HG03108 (cell line): ENCODE measurements at regions not wholly inside any gene's neighbourhood (a gene's known extent, or its start where the extent isn't known, plus 50 kb on each side); places are given as distances from the start of the nearest gene placed in this dataset.
A peak's percentile ranks its signal among the peaks of the same experiment; 100 is the strongest.
"Not testable (repeated sequence)": the region's sequence is repeated elsewhere in the genome, so short reads cannot be mapped to it uniquely, and the experiment has no call there.

Source experiments
- ATAC-seq: cut with Tn5 transposase; IDR thresholded peaks from one replicate; pipeline ENCODE4 v1.9.1; 2021; ENCODE audit warnings: moderate library complexity; ENCODE audit not compliant: unreplicated experiment

DNA sequence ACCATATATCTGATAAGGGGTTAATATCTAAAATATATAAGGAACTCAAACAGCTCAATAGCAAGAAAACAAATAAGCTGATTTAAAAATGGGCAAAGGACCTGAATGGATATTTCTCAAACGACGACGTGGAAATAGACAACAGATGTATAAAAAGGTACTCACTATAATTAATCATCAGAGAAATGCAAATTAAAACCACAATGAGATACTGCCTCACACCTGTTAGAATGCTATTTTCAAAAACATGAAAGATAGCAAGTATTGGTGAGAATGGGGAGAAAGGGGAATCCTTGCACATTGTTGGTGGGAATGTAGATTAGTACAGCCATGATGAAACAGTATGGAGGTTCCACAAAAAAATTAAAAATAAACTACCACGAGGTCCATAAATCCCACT is 163.2 kb downstream of the DKK1 start:
- no peak for ATAC-seq

DNA sequence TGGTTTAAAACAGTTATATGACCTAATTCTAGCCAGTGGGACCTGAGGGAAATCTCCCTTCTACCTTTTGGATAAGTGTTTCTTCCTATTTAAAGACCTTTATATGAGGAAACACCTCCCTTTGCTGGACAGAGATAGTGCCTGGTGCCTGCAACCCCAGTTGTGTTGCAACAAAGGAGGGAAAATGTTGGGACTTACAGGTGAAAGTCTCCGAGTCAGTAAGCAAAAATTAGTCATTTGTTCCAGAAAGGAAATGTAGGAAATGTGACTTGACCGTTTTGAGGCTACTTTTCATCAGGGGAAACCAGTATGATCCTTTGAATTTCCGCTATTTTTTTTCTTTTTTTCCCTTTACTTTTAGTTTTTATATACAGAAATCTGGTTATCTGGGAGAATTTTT is 165.5 kb downstream of the DKK1 start:
- no peak for ATAC-seq

DNA sequence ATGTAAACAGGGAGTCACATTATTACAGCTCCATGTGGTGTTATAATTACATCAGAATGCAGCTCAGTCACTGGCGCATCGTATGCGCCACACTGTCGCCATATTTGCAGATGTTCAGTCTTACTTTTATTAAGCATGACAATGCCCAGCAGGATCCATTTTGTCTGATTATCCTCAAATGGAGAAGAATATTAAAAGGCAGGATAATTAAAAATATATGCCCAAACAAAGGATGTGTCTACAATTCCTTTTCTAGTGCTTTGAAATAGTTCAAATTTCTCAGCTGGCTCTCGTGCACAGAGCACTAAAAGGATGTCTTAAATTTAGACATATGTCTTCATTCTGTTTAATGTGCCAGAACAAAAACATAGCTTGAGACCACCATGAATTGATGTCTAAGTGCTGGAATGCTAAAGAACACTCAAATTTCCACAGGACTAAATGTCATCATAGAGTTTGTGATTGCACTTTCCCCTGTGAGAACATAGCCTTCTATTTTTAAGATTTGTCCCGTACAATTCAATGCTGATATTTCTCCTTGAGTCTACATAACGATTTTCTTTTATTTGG is 168.0 kb downstream of the DKK1 start:
- ATAC-seq, result no peak

DNA sequence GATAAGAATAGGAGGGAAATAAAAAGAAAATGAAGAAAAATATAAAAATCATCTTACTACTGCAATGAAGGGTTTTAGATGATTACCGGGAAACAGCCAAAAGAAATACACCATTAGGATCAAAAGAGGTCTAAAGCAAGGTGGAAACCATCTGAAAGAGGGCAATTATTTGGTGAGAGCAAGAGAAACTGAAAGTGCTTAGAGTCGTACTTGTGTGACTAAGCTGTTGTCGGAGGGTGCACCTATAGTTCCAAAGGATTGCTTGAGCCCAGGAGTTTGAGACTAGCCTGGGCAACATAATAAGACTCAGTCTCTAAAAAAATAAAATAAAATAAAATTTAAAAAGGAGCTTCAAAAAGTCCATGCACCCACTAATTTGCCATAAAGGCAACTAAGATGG is 169.5 kb downstream of the DKK1 start:
- ATAC-seq, result peak; percentile 49

DNA sequence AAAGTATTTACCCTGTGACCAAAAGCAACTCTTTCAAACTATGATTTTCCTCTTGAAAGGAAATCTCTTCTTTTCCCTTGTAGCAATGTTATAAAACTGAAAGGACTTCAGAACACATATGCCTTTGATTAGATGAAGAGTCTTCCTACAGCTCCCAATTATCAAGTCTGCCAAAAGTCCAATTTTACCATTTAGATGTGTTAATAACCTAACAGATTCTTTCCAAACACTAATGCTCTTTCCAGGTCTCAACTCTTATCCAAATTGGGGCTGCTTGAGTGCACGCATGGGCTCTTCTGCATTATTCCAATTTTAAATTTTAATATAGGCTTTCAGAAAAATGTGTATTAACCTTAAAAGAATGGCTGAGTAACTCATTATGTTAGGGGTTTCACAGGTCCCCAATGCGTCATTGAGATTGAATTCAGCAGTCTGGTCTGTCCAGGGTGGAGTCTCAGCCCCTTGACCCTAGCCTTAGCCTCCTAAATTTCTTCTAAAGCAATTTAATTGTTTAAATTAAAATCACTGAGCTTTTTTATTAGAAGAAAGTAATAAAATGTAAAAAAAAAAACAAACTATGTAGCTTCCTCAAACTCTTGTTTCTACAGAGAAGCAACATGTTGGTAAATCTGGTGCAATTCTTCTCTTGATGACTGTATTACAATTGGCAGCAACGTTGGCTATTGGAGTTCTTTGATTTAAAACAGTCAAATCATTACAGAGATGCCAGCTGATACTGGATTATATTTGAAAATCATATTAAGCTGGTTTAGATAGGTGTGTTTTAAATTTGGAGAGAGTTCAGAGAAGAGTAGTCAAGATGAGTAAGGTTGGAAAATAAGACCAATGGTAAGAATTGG is 170.4 kb downstream of the DKK1 start:
- no peak for ATAC-seq

DNA sequence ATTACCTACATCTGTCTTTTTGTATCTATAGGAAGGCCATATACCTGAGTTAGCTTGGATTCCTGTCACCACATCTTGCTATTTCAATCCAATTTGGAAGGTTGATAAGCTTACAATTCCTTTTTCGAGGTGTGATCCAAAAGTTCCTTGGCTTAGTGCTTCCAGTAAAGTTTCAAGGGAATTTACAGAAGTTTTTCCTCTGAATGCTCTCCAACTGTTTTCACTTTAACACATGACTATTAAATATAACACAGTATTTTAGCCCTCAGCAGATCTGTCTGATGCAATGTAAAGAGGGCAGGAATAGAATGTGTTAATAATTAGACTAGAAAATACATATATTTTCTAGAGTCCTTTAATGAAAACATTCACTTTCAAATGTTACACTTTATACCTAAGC is 171.4 kb downstream of the DKK1 start:
- no peak for ATAC-seq

DNA sequence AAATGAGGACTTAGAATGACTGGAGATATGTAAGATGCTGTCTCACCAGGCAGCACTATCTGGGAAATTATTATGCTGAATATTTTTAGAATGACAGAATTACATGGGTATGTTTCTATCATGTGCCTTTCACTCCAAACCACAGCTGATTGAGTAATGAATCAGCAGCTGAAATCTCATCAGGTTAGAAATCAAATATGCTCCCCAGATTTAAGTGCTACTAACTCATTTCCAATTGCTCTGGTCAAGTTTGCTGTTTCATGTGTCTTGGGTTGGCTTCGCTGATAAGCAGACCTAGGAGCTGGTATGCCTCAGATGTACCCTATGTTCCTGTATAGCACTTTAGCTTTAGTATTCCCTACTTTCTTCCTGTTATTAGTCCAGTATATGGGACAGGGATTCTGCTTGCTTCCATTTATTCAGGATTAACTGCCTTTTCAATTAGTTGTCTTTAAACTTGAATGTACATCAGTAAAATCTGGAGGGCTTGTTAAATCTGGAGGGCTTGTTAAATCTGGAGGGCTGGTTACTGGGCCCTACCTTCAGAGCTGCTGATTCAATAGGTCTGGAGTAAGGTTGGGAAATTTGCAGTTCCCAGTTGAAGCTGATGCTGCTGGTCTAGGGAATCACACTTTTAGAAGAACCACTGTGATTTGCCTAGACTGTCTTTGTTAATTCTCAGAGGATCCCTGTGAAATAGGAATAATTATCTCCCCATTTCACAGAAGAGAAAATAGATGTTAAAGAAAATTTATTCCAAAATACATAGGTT is 172.9 kb downstream of the DKK1 start:
- no peak for ATAC-seq

DNA sequence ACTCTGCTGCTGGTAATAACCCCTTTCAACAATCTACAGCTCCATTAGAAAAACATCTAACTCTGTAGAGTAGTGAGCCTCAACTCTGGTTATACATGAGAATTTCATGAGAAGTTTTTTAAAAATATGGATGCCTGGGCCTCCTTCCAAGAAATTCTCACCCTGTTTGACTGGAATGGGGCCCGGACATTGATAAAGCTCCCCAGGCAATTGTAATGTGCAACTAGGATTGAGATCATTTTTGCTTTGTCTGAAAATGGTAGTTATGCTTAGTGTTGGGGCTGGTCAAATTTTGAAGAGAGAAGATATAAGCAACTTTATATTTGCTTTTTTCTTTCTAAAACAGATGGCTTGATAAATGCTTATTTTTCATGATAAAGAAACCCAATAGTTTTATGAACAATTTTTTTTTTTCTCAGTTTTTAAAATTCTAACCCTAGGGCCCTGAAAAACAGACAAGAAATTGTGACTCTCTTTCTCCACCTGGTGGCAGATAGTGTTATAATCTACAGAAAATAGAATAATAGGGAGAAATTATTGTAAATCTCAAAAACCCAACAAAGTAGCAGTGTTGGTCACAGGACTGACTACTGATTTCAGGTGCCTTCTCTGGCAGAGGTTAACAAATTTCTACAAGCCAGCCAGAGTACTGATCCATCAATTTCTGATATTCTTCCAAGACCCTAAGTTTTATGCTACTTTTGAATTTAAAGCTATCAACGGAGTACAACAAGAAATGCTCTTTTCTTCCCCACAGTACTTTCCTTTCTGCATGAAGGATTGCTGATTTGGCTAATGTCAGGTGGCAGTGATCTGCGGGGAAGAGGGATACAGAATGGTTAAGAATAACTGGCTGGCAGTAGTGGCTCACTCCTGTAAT is 174.8 kb downstream of the DKK1 start:
- ATAC-seq, result no peak

DNA sequence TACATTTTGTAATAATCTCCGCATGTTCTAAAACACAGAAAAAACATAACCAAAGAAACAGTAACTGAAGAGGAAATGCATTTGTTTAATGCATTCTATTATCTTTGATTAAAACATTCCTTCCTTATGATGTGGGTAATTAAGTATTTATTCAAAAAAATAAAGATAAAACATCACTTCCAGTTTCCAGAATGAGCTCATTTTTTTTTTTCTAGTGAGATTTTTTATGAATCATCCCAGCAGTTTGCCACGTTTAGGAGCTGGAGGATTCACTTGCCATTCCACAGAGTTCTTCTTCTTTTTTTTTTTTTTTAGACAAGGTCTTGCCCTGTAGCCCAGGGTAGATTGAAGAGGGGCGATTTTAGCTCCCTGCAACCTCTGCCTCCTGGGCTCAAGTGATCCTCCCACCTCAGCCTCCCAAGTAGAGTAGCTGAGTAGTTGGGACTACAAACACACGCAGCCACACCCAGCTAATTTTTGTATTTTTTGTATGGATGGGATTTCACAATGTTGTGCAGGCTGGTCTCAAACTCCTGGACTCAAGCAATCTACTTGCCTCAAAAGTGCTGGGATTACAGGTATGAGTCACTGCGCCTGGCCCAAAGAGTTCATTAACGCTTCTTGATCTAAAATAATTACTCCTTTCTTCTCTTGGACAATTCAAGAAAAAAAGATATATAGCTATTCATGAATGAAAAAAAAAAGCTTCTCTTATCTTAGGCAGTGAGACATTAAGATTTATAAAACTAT is 177.3 kb downstream of the DKK1 start:
- ATAC-seq, result no peak

DNA sequence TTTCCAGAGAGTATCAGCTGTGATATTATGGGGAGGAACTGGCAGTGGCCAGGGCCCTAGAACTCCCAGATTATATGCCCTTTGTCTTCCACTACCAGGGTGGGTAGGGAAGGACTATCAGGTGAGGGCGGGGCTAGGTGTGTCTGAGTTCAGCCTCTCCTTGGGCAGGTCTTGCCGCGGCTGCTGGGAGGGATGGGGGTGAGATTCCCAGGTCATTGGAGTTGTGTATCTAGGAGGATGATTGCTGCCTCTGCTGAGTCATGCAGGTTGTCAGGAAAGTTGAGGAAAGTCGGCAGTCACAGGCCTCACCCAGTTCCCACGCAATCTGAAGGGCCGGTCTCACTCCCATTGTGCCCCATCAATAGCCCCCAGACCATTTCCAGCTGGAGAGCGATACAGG is 185.2 kb downstream of the DKK1 start:
- ATAC-seq, result no peak

DNA sequence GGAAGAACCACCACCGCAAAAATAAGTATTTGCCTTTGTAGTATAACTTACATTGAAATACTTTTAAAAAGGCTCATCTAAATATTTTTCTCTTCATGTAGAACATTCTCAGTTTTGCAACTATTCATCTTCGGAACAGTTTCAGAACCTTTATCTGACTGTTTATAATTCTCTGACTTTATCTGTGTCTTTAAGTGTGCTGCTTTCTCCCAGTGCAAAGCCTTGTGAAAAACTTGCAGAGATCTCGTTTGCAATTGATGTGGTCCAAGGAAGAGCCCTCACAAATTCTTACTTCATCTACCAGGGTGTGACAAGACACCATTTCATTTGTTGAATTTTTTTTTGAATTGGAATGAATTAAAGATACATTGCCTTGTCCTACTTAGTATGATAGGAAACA is 186.4 kb downstream of the DKK1 start:
- ATAC-seq, result no peak

DNA sequence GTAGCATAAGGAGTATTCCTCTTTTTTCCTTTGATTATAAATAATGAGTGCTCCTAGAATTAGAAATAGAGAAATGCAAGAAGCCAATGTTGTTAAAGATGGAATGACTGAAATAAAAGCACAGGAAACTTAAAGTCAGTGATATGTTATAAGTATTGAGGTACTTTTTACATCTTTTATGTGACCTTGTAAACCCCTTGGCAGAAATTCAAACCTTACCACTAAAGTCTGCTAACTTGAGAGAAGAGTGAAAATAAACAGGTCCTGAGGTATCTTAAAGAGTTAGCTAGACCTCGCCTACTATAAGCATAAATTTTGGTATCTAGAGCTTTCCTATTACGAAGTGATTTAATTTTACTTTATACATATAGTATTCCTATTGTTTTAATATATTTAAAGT is 188.2 kb downstream of the DKK1 start:
- ATAC-seq, result no peak

DNA sequence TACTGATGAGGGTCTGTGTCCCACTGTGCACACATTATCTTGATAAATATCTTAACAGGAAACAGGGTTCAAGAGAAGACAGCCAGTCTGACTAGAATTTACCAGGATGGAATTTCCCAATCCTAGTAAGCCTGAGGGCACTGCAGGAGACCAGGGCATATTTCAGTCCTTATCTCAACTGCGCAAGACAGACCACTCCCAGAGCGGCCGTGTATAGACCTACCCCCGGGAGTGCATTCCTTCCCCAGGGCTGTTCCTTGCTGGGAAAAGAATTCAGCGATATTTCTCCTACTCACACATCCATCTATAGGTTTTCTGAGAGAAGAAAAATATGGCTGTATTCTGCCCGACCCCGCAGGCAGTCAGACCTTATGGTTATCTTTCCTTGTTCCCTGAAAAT is 191.3 kb downstream of the DKK1 start:
- ATAC-seq, result not testable (repeated sequence)

DNA sequence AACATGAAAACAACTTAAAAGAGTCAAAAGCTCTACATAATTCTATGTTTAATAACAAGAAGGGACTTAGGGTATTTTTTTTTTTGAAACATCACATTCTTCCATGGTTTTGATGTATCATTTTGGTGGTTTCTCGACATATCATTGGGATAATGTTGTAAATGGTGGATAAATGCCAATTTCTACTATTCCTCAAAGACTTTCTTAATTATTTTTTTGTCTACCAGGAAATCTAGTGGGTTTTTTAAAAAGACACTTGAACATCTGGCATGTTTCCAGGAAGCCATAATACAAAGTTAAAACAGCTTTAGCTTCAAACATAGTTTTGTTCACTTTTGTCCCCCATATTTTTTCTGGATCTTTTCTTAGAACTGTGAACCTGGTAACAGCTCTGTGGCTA is 200.4 kb downstream of the DKK1 start:
- no peak for ATAC-seq

DNA sequence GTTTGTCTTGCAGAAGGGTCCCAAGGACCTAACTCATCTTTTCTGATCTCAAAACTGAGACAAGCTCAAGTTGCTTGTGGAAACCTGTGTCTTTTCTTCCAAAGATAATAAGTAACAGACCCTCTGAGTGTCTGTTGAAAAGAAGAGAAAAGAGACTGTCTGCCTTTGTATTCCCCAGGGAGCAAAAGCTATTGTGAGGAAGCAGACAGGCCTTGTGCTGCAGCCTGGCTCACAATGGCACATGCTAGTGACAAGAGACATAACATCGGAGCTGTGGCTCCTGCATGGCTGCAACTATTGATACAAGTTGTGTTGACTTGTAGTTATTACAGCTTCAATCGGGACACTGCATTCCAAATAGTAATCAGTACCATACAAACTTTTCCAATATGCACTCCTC is 202.9 kb downstream of the DKK1 start:
- ATAC-seq, result no peak

DNA sequence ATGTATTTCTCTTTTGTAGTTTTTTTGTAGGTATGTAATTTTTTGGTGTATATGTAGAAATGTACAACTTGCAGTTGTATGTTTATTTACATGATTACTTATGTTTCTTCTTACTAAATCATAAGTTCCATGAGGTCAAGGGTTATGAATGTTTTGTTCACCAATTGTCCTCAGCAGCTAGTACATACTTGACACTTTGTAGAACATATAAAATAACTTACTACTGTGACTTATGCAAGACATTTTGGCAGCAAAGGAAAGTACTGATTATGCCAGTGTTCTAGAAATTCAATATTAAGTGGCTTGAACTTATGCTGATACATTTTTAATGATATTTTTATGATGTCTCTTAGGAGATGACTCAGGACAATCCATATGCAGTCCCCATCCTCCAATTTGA is 209.6 kb downstream of the DKK1 start:
- no peak for ATAC-seq

DNA sequence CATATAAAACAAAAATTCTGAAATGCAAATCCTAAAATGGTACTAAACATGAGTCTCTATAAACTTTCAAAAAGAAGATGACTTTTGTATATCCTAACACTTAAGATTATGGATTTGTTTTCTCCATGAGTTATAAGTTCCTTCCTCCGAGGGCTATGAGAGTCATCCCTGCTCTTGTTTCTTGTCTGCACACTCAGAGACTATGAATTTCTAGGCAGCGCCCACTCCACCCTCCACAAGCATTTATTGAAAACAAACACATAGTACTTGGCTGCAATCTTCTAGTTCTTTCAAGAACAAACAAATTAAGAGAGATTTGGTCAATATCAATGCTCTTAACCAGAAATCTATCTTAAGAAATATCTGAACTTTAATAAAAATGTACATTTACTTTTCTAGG is 211.7 kb downstream of the DKK1 start:
- no peak for ATAC-seq

DNA sequence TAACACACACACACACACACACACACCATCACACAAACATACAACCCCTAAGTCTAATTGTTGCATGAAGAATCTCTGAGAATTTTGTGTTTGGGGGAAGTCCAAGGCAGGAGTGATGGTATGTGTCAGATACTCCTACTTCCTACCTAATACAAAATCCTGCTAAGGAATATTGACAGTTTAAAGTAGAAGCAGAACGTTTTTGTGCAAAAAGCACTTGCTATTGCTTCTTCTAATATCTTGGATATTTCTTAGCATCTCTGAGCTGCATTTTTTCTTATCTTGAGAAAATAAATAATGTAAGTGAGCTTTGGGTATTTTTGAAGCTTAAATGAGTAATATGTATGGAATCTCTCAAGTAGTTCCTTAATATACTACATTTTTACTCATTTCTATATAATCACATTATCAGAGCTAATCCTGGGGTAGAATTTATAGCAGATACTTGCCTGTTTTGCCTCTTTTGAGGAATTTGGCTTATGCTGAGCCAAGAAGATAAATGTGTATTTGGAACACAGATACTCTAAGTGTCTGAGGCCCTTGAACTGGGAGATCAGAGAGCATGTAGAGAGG is 212.3 kb downstream of the DKK1 start:
- ATAC-seq, result no peak

DNA sequence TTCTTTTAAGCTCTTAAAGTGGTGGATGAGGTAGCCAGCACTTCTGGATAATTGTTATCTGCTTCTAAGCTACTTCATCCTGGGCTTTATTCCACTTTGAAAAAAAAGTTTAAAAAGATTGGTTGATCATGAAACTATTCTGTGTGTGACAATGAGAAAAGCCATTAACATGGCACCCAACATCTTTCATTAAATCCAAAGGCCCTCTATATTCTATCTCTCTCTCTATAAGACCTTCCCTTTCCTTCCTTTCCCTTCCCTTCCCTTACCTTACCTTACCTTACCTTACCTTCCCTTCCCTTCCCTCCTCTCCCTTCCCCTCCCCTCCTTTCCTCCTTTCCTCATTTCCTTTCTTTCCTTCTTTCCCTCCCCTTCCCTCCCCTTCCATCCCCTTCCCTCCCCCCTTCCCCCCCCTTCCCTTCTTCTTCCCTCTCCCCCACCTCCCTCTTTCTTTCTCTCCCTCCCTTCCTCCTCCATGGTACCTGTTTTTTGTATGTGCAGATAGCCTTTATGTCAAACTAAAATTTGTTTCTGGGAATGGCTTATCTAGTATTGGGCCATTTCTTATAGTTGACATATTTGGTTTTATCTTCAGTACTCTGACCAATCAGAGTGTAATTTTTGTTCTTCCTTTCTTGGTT is 218.7 kb downstream of the DKK1 start:
- ATAC-seq, result no peak

DNA sequence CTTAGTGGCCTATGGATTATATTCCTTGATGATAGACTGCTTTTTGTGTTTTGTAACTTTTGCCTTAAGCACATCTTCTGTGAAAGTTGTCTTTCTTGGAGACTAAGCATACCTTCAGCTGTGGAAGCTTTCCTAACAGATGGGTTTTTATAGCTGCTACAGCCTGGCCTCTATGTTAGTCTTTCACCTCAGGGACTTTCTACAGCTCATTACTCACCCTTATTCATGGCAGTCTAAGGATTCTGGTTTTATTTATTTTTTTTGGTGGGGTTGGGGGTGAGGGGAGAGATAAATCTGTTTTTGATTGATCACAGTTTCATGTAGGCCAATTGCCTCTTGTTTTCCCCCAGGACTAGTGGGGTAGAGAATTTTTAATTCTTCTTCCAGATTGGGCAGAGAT is 219.9 kb downstream of the DKK1 start:
- no peak for ATAC-seq
